Adrenal gland (tissue), 9 donors: ENCODE measurements at regions not wholly inside any gene's neighbourhood (a gene's known extent, or its start where the extent isn't known, plus 50 kb on each side); places are given as distances from the start of the nearest gene placed in this dataset.

Source experiments
- DNase-seq, 7 donors: peaks; one replicate each; pipeline ENCODE4 v3.0.0-alpha.2; 2019 to 2020
- H3K27ac ChIP-seq, 5 donors: fragments of 200-600 bp; sonication (generic) in 4 of 5; 1 replicate in 3 of 5; 2 replicates in 2 of 5; pipeline versions ENCODE4 v1.5.1 to v1.8.0; 2016 to 2020; ENCODE audit warnings: mild to moderate bottlenecking in 1 of 5
- H3K27me3 ChIP-seq: fragments of 200-600 bp; 2 replicates; pipeline ENCODE4 v1.8.0; 2021
- H3K36me3 ChIP-seq, 2 donors: fragments of 200-600 bp; replicated peaks in 1 of 2; 1 replicate in 1 of 2; 2 replicates in 1 of 2; pipeline versions ENCODE4 v1.5.1 to v1.8.0; 2018 to 2022
- H3K4me1 ChIP-seq, 2 donors: fragments of 200-600 bp; replicated peaks in 1 of 2; 1 replicate in 1 of 2; 2 replicates in 1 of 2; pipeline versions ENCODE4 v1.5.1 to v1.8.0; 2018 to 2021
- H3K4me3 ChIP-seq, 4 donors: fragments of 200-600 bp; sonication (generic) in 3 of 4; one replicate each; pipeline ENCODE4 v1.5.1; 2016 to 2018
- H3K9me3 ChIP-seq, 3 donors: fragments of 200-600 bp; sonication (generic) in 1 of 3; replicated peaks in 1 of 3; 1 replicate in 2 of 3; 2 replicates in 1 of 3; pipeline versions ENCODE4 v1.5.1 to v1.8.0; 2016 to 2021
- POLR2A ChIP-seq, 2 donors: fragments of 450-650 bp; IDR thresholded peaks; one replicate each; pipeline ENCODE4 v1.6.1; 2017; ENCODE audit warnings: antibody characterized with exemption in 2 of 2, mild to moderate bottlenecking in 2 of 2, moderate library complexity in 1 of 2
- WGBS, 4 donors: extraction: QIAGEN DNeasy Blood & Tissue Kit in 2 of 4; methylation state at CpG; one replicate each; pipeline versions ENCODE4 v1.1.5 to v1.1.7; 2013 to 2017; 5-methylcytosine and 5-hydroxymethylcytosine counted together
- intact Hi-C, 2 donors: fragments of 100-400 bp; cut with DNase I; formaldehyde crosslinking; loops; one replicate each; pipeline versions ENCODE4 v1.14.1 to v1.15.0; 2022 to 2023
- TF ChIP-seq, protein P1 (sequence below), 6 experiments: fragments of 450-650 bp in 4 of 6; fragments of 200-600 bp in 2 of 6; sonication (generic) in 1 of 6; IDR thresholded peaks; 1 replicate in 5 of 6; 2 replicates in 1 of 6; pipeline versions ENCODE4 v1.5.1 to v1.8.0; 2016 to 2021; ENCODE audit warnings: antibody characterized with exemption in 6 of 6, mild to moderate bottlenecking in 2 of 6, moderate library complexity in 1 of 6
- donor health status: healthy with polysubstance abuse.
- donor health status: Bipolar disorder and iron deficiency.
- donor health status: DM: yes; HTN: yes; CAD: no.
- donor health status: DM: no; HTN: no; CAD: no.
- donor health status: DM: no; HTN: no; CAD: no.

DNA sequence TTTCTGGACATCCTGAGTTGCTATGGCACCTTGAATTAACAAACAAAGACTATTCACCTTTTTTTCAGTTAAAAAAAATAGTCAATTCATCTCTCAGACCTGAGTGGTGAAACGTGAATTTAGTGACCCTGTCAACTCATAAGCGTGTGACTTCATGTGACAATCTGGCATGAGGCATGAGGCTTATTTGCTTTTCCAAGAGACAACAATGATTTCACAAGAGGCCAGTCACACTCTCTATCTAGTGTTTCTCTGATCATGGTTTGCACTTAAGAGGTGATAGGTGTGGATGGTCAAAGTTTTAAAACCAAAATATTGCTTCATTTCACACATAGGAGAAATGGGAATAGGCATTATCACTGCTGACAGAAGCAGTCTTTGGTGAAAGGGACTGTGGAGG lies 559.6 kb upstream of the ACO1 start:
- H3K4me1 ChIP-seq: no peaks in the 10 kb centered on the region
- DNase-seq: no peak
- 43 to 50% (median 49%) methylated on average over 2 of the region's 2 CpGs for WGBS, 4 donors
- H3K4me3 ChIP-seq: no peak overlapping the region
- TF ChIP-seq, protein P1, sequence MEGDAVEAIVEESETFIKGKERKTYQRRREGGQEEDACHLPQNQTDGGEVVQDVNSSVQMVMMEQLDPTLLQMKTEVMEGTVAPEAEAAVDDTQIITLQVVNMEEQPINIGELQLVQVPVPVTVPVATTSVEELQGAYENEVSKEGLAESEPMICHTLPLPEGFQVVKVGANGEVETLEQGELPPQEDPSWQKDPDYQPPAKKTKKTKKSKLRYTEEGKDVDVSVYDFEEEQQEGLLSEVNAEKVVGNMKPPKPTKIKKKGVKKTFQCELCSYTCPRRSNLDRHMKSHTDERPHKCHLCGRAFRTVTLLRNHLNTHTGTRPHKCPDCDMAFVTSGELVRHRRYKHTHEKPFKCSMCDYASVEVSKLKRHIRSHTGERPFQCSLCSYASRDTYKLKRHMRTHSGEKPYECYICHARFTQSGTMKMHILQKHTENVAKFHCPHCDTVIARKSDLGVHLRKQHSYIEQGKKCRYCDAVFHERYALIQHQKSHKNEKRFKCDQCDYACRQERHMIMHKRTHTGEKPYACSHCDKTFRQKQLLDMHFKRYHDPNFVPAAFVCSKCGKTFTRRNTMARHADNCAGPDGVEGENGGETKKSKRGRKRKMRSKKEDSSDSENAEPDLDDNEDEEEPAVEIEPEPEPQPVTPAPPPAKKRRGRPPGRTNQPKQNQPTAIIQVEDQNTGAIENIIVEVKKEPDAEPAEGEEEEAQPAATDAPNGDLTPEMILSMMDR (IDR thresholded peaks at IDR 0.05): no peak
- no peak for TF ChIP-seq POLR2A (IDR thresholded peaks at IDR 0.05)
- no peak overlapping the region for H3K27ac ChIP-seq
- H3K27me3 ChIP-seq: no peaks in the 10 kb centered on the region
- intact Hi-C loops: loop anchor here in 1 of 2 donors (10.0 kb wide), 1 partner anchor 60 kb away; no protein-coding TSS in a partner anchor
- no peaks in the 10 kb centered on the region for H3K36me3 ChIP-seq
- H3K9me3 ChIP-seq: no peaks in the 10 kb centered on the region

DNA sequence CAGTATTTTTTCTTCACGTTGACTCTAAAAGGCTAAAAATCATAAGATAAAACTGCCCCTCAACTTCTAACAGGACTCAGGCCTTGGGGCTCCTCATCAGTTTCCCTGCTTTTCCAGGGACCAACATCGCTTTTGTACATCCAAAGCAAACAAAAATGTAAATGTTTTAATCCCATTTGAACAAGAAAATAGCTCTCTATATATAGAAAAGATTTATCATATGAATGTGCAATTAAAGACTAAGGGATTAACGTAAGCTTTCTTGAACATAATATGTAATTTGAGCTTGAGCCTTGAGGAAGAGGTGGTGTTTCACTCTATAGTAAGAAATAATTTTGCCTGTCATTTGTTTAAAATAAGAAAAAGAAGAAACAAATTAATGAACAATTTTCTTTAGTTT lies 547.2 kb upstream of the ACO1 start:
- DNase-seq: no peak
- Histone ChIP-seq H3K4me1 (no peaks in the 10 kb centered on the region), H3K27ac (no peak overlapping the region), H3K36me3 (no peaks in the 10 kb centered on the region), H3K27me3 (no peaks in the 10 kb centered on the region), H3K9me3 (no peaks in the 10 kb centered on the region), H3K4me3 (no peak overlapping the region)
- intact Hi-C loops: no loop called here
- WGBS, 4 donors: 72 to 82% (median 80%) methylated on average over 3 of the region's 3 CpGs
- TF ChIP-seq POLR2A (IDR thresholded peaks at IDR 0.05): no peak
- TF ChIP-seq, protein P1 (IDR thresholded peaks at IDR 0.05): no peak

DNA sequence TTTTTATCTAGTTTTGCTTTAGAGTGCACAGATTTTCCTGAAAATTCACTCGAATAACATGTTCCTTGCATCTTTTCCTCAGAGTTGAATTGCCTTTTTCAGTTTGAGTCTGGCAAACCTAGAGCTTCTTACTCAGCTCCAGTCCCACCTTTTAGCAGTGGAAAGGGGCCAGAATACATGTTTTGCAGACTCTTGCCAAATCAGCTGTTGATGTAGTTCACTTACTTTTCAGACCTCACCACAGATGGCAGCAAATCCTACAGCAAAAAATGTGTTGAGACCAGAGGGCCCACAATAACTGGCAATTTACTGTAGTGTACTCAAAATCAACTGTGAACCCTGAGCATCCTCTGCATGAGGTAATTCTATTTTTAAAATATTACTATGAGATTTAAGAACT lies 545.2 kb upstream of the ACO1 start:
- Histone ChIP-seq H3K27ac (no peak overlapping the region), H3K36me3 (no peaks in the 10 kb centered on the region), H3K4me3 (no peak overlapping the region), H3K9me3 (no peaks in the 10 kb centered on the region), H3K27me3 (no peaks in the 10 kb centered on the region), H3K4me1 (no peaks in the 10 kb centered on the region)
- TF ChIP-seq, protein P1 (IDR thresholded peaks at IDR 0.05): no peak
- no peak for TF ChIP-seq POLR2A (IDR thresholded peaks at IDR 0.05)
- intact Hi-C loops: no loop called here
- WGBS, 4 donors: 56 to 75% (median 64%) methylated on average over 1 of the region's 1 CpG
- DNase-seq: no peak

DNA sequence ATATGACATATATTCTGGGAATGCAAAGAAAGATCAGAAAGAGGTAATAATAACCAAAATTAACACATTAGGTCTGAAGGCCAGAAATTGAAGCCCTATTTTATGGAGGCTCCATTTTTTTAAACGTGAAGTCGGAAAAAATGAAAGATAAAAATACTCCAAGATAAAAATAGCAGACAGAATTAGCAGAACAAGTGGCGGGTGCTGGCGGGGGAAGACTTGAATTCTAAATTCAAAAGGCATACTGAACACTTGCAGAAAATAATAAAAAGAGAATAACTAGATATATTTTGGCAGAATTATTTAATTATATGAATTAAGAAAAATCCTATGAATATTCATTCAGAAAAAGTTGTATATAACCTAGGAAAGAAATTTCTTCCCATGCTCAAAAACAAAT lies 543.7 kb upstream of the ACO1 start:
- no peak overlapping the region for H3K4me3 ChIP-seq
- no peak for DNase-seq
- TF ChIP-seq, protein P1 (IDR thresholded peaks at IDR 0.05): no peak
- no peak for TF ChIP-seq POLR2A (IDR thresholded peaks at IDR 0.05)
- H3K27ac ChIP-seq: no peak overlapping the region
- 53 to 73% (median 64%) methylated on average over 4 of the region's 4 CpGs for WGBS, 4 donors
- H3K27me3 ChIP-seq: no peaks in the 10 kb centered on the region
- H3K4me1 ChIP-seq: no peaks in the 10 kb centered on the region
- H3K36me3 ChIP-seq: no peaks in the 10 kb centered on the region
- no peaks in the 10 kb centered on the region for H3K9me3 ChIP-seq
- intact Hi-C loops: no loop called here
